OCI-LY3 (cell line): ENCODE measurements at regions not wholly inside any gene's neighbourhood (a gene's known extent, or its start where the extent isn't known, plus 50 kb on each side); places are given as distances from the start of the nearest gene placed in this dataset.
A peak's percentile ranks its signal among the peaks of the same experiment; 100 is the strongest.
"Not testable (repeated sequence)": the region's sequence is repeated elsewhere in the genome, so short reads cannot be mapped to it uniquely, and the experiment has no call there.

ENCODE experiments used
- H2AFZ ChIP-seq: fragments of 200-600, 300-600 bp; shearing (Covaris generic); 2 replicates; pipeline ENCODE4 v1.6.0; 2014; ENCODE audit warnings: antibody characterized with exemption, low read depth, low read length
- H3K27ac ChIP-seq: fragments of 200-600, 300-600 bp; sonication (generic); 2 replicates; pipeline ENCODE4 v1.5.1; 2014; ENCODE audit warnings: mild to moderate bottlenecking, low read length, moderate library complexity, mixed read lengths
- H3K27me3 ChIP-seq: fragments of 200-600, 300-600 bp; sonication (generic); 2 replicates; pipeline ENCODE4 v1.6.1; 2014; ENCODE audit warnings: low read depth, low read length, mixed read lengths
- H3K36me3 ChIP-seq: fragments of 200-600, 300-600 bp; sonication (generic); replicated peaks from 2 replicates; pipeline ENCODE3; 2014; ENCODE audit warnings: low read depth, low read length, mixed read lengths
- H3K4me1 ChIP-seq: fragments of 300-600, 200-600 bp; sonication (generic); 2 replicates; pipeline ENCODE4 v1.6.1; 2014; ENCODE audit warnings: low read length, mixed read lengths
- H3K4me2 ChIP-seq: fragments of 200-600, 300-600 bp; sonication (generic); 2 replicates; pipeline ENCODE4 v1.6.1; 2014; ENCODE audit warnings: low read length, mixed read lengths
- H3K4me3 ChIP-seq: fragments of 300-600, 200-600 bp; sonication (generic); 2 replicates; pipeline ENCODE4 v1.5.1; 2014; ENCODE audit warnings: antibody characterized with exemption, mild to moderate bottlenecking, low read length, moderate library complexity
- H3K79me2 ChIP-seq: fragments of 300-600, 200-600 bp; shearing (Covaris generic); 2 replicates; pipeline ENCODE4 v1.6.1; 2014; ENCODE audit warnings: mild to moderate bottlenecking, low read length, mixed read lengths
- H3K9ac ChIP-seq: fragments of 300-600, 200-600 bp; shearing (Covaris generic); 2 replicates; pipeline ENCODE4 v1.6.0; 2014; ENCODE audit warnings: mild to moderate bottlenecking, low read length, moderate library complexity
- H3K9me3 ChIP-seq: fragments of 200-600, 300-600 bp; shearing (Covaris generic); 2 replicates; pipeline ENCODE4 v1.6.1; 2014; ENCODE audit warnings: low read length, mixed read lengths; ENCODE audit not compliant: insufficient read depth
- H4K20me1 ChIP-seq: fragments of 200-600, 300-600 bp; sonication (generic); 2 replicates; pipeline ENCODE4 v1.6.1; 2016; ENCODE audit warnings: low read length, mixed read lengths; ENCODE audit not compliant: insufficient read depth
- CTCF ChIP-seq: fragments of 200-600, 300-600 bp; sonication (generic); IDR thresholded peaks from 2 replicates; pipeline ENCODE4 v1.5.1; 2014; ENCODE audit warnings: antibody characterized with exemption, low read length, low read depth
- EZH2phosphoT487 ChIP-seq: fragments of 200-600 bp; shearing (Covaris generic); IDR thresholded peaks from 2 replicates; pipeline ENCODE4 v1.6.1; 2018; ENCODE audit warnings: antibody characterized with exemption, mixed run types, low read depth

GRCh38 chr10:45229823-45230222 lies 85.6 kb downstream of the OR13A1 start:
- TF ChIP-seq EZH2phosphoT487, result no peak
- Histone ChIP-seq H4K20me1 (no peaks in the 10 kb centered on the region), H3K36me3 (no peaks in the 10 kb centered on the region), H3K9ac (no peak overlapping the region), H3K27me3 (no peaks in the 10 kb centered on the region), H2AFZ (no peak overlapping the region), H3K4me2 (no peak overlapping the region), H3K27ac (no peak overlapping the region), H3K9me3 (no peaks in the 10 kb centered on the region), H3K4me1 (no peaks in the 10 kb centered on the region), H3K4me3 (no peak overlapping the region), H3K79me2 (no peaks in the 10 kb centered on the region)

- not testable (repeated sequence) for H3K36me3 ChIP-seq, H3K27ac ChIP-seq
These were observed 80.1 kb downstream of the OR13A1 start for GRCh38 chr10:45235260-45235769.

GRCh38 chr10:45235798-45236220 lies 79.6 kb downstream of the OR13A1 start:
- Histone ChIP-seq H3K4me1 (no peaks in the 10 kb centered on the region), H3K4me2 (no peak overlapping the region), H3K27me3 (no peaks in the 10 kb centered on the region), H3K9ac (no peak overlapping the region), H2AFZ (no peak overlapping the region), H3K9me3 (no peaks in the 10 kb centered on the region), H4K20me1 (no peaks in the 10 kb centered on the region), H3K36me3 (no peaks in the 10 kb centered on the region), H3K79me2 (no peaks in the 10 kb centered on the region), H3K4me3 (no peak overlapping the region), H3K27ac (no peak overlapping the region)
- TF ChIP-seq EZH2phosphoT487 (no peak), CTCF (no peak)

More at GRCh38 chr10:45235260-45235769, 80.1 kb downstream of the OR13A1 start:
- H3K79me2 ChIP-seq, H3K27me3 ChIP-seq, H3K9me3 ChIP-seq, H2AFZ ChIP-seq, H3K9ac ChIP-seq, H4K20me1 ChIP-seq, H3K4me3 ChIP-seq, H3K4me1 ChIP-seq: not testable (repeated sequence)
- peak overlapping the region; percentile 40 for H3K4me2 ChIP-seq
- TF ChIP-seq CTCF, result peak; percentile 44

- no peak for TF ChIP-seq EZH2phosphoT487
- TF ChIP-seq CTCF, result no peak
- H4K20me1 ChIP-seq, result no peaks in the 10 kb centered on the region
- H3K36me3 ChIP-seq, result no peaks in the 10 kb centered on the region
- H3K27me3 ChIP-seq, result no peaks in the 10 kb centered on the region
- H3K4me3 ChIP-seq, result no peak overlapping the region
- no peak overlapping the region for H3K9ac ChIP-seq
- no peaks in the 10 kb centered on the region for H3K79me2 ChIP-seq
- H3K27ac ChIP-seq, result no peak overlapping the region
- no peak overlapping the region for H3K4me2 ChIP-seq
- H3K9me3 ChIP-seq, result no peaks in the 10 kb centered on the region
- no peaks in the 10 kb centered on the region for H3K4me1 ChIP-seq
- H2AFZ ChIP-seq, result no peak overlapping the region
These were observed 76.5 kb downstream of the OR13A1 start for GRCh38 chr10:45238896-45239295.

GRCh38 chr10:45239642-45240041 lies 75.8 kb downstream of the OR13A1 start:
- Histone ChIP-seq H2AFZ (no peak overlapping the region), H3K79me2 (no peaks in the 10 kb centered on the region), H3K4me1 (no peaks in the 10 kb centered on the region), H3K36me3 (no peaks in the 10 kb centered on the region), H3K27me3 (no peaks in the 10 kb centered on the region), H3K4me3 (no peak overlapping the region), H3K9ac (no peak overlapping the region), H3K4me2 (no peak overlapping the region), H4K20me1 (no peaks in the 10 kb centered on the region), H3K9me3 (no peaks in the 10 kb centered on the region), H3K27ac (no peak overlapping the region)
- TF ChIP-seq EZH2phosphoT487 (no peak), CTCF (no peak)
